GM12892 (cell line): ENCODE measurements at regions not wholly inside any gene's neighbourhood (a gene's known extent, or its start where the extent isn't known, plus 50 kb on each side); places are given as distances from the start of the nearest gene placed in this dataset.

Experiments
- POLR2A ChIP-seq: IDR thresholded peaks from 2 replicates; pipeline ENCODE4 v1.6.1; 2011; ENCODE audit warnings: low read depth, low read length, control low read depth
- POLR2AphosphoS5 ChIP-seq: IDR thresholded peaks from 2 replicates; pipeline ENCODE4 v1.6.1; 2011; ENCODE audit warnings: low read depth, low read length, control low read depth

- no peak for TF ChIP-seq POLR2AphosphoS5
- TF ChIP-seq POLR2A, result no peak
Measured at GRCh38 chr20:21804802-21805201, 99.3 kb downstream of the PAX1 start.
